ENCODE measurements at regions not wholly inside any gene's neighbourhood (a gene's known extent, or its start where the extent isn't known, plus 50 kb on each side); places are given as distances from the start of the nearest gene placed in this dataset.

DNA sequence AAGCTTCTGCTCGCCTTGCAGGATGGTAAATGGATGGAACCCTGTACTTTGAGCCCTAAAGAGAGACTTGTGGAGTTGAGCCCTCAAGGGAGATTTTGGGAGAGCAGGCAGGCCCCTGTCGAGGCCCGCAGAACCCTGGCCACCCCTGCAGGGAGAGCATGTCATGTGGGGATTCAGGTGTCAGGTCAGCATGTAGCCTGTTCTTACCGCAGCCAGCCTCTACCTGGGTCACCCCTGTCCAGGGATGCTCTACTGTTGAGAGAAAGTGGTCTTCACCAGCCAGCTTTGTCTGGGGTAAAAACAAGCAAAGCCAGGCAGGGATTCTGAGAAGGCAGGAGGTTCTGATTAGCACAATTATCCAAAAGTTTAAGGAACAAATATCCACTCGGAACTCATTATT is 55.6 kb upstream of the PROKR2 start:
- no peaks in the 10 kb centered on the region for H3K4me1 ChIP-seq (ENCODE audit: control insufficient read depth in 2 of 2, insufficient read depth in 2 of 2, low read length in 2 of 2)
- no peak overlapping the region for H2AFZ ChIP-seq (ENCODE audit: insufficient read depth, low read depth, low read length, poor library complexity, severe bottlenecking)
- no peaks in the 10 kb centered on the region for H3K9me3 ChIP-seq (ENCODE audit: control extremely low read depth in 1 of 3, control insufficient read depth in 2 of 3, insufficient read depth in 1 of 3, low read length in 2 of 3)
- DNase-seq (no peak), ATAC-seq (ENCODE audit: low read depth) (no peak)
- H3K36me3 ChIP-seq (replicated peaks in 1 of 2; ENCODE audit: control extremely low read depth in 1 of 2, control insufficient read depth in 1 of 2, extremely low read depth in 1 of 2, insufficient read depth in 2 of 2, low read length in 1 of 2): no peaks in the 10 kb centered on the region
- POLR2A ChIA-PET: no interaction called here
- H3K79me2 ChIP-seq (ENCODE audit: control insufficient read depth, insufficient read depth, low read length): no peaks in the 10 kb centered on the region
- WGBS (ENCODE audit: insufficient coverage): 81% methylated on average over 4 of the region's 5 CpGs
- H3K4me1 Mint-ChIP-seq: no peaks in the 10 kb centered on the region
- no peaks in the 10 kb centered on the region for H4K20me1 ChIP-seq (ENCODE audit: control insufficient read depth, insufficient read depth, low read length, poor library complexity, severe bottlenecking)
- intact Hi-C loops (cut with micrococcal nuclease): no loop called here
- peaks cover 40% of the 10 kb centered on the region for H3K27me3 Mint-ChIP-seq
- no peak overlapping the region for H3K4me3 ChIP-seq (ENCODE audit: control extremely low read depth in 1 of 5, extremely low read depth in 1 of 5, insufficient read depth in 1 of 5, low read depth in 2 of 5, low read length in 4 of 5)
- no peak for TF ChIP-seq EZH2 (IDR thresholded peaks at IDR 0.05; ENCODE audit: borderline replicate concordance, insufficient read depth, low read depth, low read length, poor library complexity, severe bottlenecking)
- TF ChIP-seq, protein P1, sequence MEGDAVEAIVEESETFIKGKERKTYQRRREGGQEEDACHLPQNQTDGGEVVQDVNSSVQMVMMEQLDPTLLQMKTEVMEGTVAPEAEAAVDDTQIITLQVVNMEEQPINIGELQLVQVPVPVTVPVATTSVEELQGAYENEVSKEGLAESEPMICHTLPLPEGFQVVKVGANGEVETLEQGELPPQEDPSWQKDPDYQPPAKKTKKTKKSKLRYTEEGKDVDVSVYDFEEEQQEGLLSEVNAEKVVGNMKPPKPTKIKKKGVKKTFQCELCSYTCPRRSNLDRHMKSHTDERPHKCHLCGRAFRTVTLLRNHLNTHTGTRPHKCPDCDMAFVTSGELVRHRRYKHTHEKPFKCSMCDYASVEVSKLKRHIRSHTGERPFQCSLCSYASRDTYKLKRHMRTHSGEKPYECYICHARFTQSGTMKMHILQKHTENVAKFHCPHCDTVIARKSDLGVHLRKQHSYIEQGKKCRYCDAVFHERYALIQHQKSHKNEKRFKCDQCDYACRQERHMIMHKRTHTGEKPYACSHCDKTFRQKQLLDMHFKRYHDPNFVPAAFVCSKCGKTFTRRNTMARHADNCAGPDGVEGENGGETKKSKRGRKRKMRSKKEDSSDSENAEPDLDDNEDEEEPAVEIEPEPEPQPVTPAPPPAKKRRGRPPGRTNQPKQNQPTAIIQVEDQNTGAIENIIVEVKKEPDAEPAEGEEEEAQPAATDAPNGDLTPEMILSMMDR (IDR thresholded peaks at IDR 0.05): no peak
- no peak overlapping the region for H3K4me3 Mint-ChIP-seq
- CTCF ChIA-PET: interaction anchor here (0.6 kb wide), 1 partner anchor 14 kb away, joined by 6 read pairs; no protein-coding TSS in a partner anchor
- no peak overlapping the region for H3K27ac ChIP-seq (ENCODE audit: low read length in 2 of 2)
- no peak overlapping the region for H3K4me2 ChIP-seq (replicated peaks; ENCODE audit: low read depth, low read length, poor library complexity, severe bottlenecking)
- H3K27me3 ChIP-seq (replicated peaks in 1 of 4; ENCODE audit: control extremely low read depth in 1 of 4, control insufficient read depth in 3 of 4, insufficient read depth in 4 of 4, low read length in 3 of 4): peaks cover 0 to 3% (median 0%) of the 10 kb centered on the region in 4 experiments
- no peak overlapping the region for H3K27ac Mint-ChIP-seq
- no peaks in the 10 kb centered on the region for H3K9me3 Mint-ChIP-seq (ENCODE audit: insufficient read depth)
- H3K9ac ChIP-seq (ENCODE audit: low read length): no peak overlapping the region

DNA sequence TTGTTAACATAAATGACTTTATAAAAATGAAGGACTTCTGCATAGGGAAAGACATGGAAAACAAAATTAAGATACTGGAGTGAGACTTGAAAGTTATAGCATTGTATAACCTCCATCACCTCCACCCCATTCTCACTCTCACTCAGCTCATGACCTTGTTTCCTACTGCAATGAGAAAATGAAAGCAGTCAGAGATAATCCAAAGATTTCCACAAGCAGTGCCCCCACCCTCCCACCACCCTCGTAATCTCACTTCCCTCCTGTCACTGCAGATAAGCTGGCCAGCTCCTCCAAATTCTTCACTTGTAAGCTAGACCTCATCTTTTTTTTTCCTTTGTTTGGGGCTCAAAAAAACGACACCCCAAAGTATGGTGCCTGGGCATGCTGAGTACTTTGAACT is 52.9 kb upstream of the PROKR2 start:
- Mint-ChIP-seq H3K9me3 (ENCODE audit: insufficient read depth) (peaks cover 4% of the 10 kb centered on the region), H3K4me3 (no peak overlapping the region), H3K27ac (no peak overlapping the region), H3K4me1 (no peaks in the 10 kb centered on the region), H3K27me3 (peaks cover 44% of the 10 kb centered on the region)
- H3K9ac ChIP-seq (ENCODE audit: low read length): no peak overlapping the region
- H3K27ac ChIP-seq (ENCODE audit: low read length in 2 of 2): no peak overlapping the region
- H3K9me3 ChIP-seq (ENCODE audit: control extremely low read depth in 1 of 3, control insufficient read depth in 2 of 3, insufficient read depth in 1 of 3, low read length in 2 of 3): peaks cover 0 to 3% (median 0%) of the 10 kb centered on the region in 3 donors
- H3K27me3 ChIP-seq (replicated peaks in 1 of 4; ENCODE audit: control extremely low read depth in 1 of 4, control insufficient read depth in 3 of 4, insufficient read depth in 4 of 4, low read length in 3 of 4): peaks cover 0 to 3% (median 0%) of the 10 kb centered on the region in 4 experiments
- H3K79me2 ChIP-seq (ENCODE audit: control insufficient read depth, insufficient read depth, low read length): no peaks in the 10 kb centered on the region
- intact Hi-C loops (cut with micrococcal nuclease): no loop called here
- no peak overlapping the region for H3K4me3 ChIP-seq (ENCODE audit: control extremely low read depth in 1 of 5, extremely low read depth in 1 of 5, insufficient read depth in 1 of 5, low read depth in 2 of 5, low read length in 4 of 5)
- CTCF ChIA-PET: no interaction called here
- TF ChIP-seq EZH2 (IDR thresholded peaks at IDR 0.05; ENCODE audit: borderline replicate concordance, insufficient read depth, low read depth, low read length, poor library complexity, severe bottlenecking): no peak
- TF ChIP-seq, protein P1 (IDR thresholded peaks at IDR 0.05): no peak
- POLR2A ChIA-PET: no interaction called here
- ATAC-seq (ENCODE audit: low read depth) (no peak), DNase-seq (no peak)
- no peak overlapping the region for H3K4me2 ChIP-seq (replicated peaks; ENCODE audit: low read depth, low read length, poor library complexity, severe bottlenecking)
- no peaks in the 10 kb centered on the region for H3K4me1 ChIP-seq (ENCODE audit: control insufficient read depth in 2 of 2, insufficient read depth in 2 of 2, low read length in 2 of 2)
- no peaks in the 10 kb centered on the region for H3K36me3 ChIP-seq (replicated peaks in 1 of 2; ENCODE audit: control extremely low read depth in 1 of 2, control insufficient read depth in 1 of 2, extremely low read depth in 1 of 2, insufficient read depth in 2 of 2, low read length in 1 of 2)
- 12% methylated on average over 2 of the region's 2 CpGs for WGBS (ENCODE audit: insufficient coverage)
- H2AFZ ChIP-seq (ENCODE audit: insufficient read depth, low read depth, low read length, poor library complexity, severe bottlenecking): no peak overlapping the region
- no peaks in the 10 kb centered on the region for H4K20me1 ChIP-seq (ENCODE audit: control insufficient read depth, insufficient read depth, low read length, poor library complexity, severe bottlenecking)
